ENCODE measurements at regions not wholly inside any gene's neighbourhood (a gene's known extent, or its start where the extent isn't known, plus 50 kb on each side); places are given as distances from the start of the nearest gene placed in this dataset.

GRCh38 chr14:101286271-101287018, 274.9 kb upstream of the DIO3 start:
- no peak for TF ChIP-seq MAX (IDR thresholded peaks at IDR 0.05; ENCODE audit: low read depth)
- TF ChIP-seq SIN3A (IDR thresholded peaks at IDR 0.05; ENCODE audit: borderline replicate concordance, low read depth, low read length), result no peak

Data from SK-N-SH (cell line).